ENCODE measurements at regions not wholly inside any gene's neighbourhood (a gene's known extent, or its start where the extent isn't known, plus 50 kb on each side); places are given as distances from the start of the nearest gene placed in this dataset.

GRCh38 chr10:8269976-8270375 lies 215.5 kb downstream of the GATA3 start:
- Mint-ChIP-seq H3K36me3 (ENCODE audit: unreplicated experiment) (no peaks in the 10 kb centered on the region), H3K27ac (ENCODE audit: unreplicated experiment) (no peak overlapping the region), H3K4me1 (ENCODE audit: low read depth, unreplicated experiment) (peaks cover 3% of the 10 kb centered on the region), H3K4me3 (ENCODE audit: unreplicated experiment) (no peak overlapping the region), H3K9me3 (ENCODE audit: unreplicated experiment) (peaks cover 5% of the 10 kb centered on the region), H3K27me3 (ENCODE audit: unreplicated experiment) (no peaks in the 10 kb centered on the region)
- no peak for TF ChIP-seq CTCF (IDR thresholded peaks at IDR 0.05; ENCODE audit: partially characterized antibody, unreplicated experiment)
- no peak for DNase-seq

DNA sequence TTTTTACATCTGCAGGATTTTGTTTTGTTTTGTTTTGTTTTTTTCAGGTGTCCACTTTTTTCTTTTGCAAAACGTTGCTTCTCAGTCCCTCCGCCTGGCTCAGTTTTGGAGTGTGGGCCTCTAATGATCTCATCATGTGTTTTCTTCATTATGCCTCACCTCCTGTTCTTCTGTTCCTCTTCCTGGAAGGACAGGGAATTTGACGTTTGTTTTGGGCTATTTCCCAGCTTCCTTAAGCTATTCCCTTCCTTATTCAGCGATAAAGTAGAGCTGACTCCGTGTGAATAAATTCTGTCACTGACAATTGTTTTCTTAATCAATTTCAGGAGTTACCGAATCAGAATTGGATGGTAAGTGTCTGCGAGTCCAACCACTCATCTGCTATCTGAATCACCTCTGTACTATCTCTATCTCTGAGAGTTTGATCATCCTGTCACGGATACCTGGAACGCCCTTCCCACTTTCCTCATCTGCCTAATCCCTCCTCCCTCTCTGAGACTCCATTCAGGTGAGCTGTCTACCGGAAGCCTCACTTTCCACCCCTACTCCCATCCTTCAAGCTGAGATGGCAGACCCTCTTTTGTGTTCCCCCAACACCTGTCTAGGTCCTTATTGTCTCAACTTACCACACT lies 218.4 kb downstream of the GATA3 start:
- no peak for DNase-seq
- no peak overlapping the region for H3K27ac Mint-ChIP-seq (ENCODE audit: unreplicated experiment)
- H3K4me3 Mint-ChIP-seq (ENCODE audit: unreplicated experiment) = no peak overlapping the region
- H3K9me3 Mint-ChIP-seq (ENCODE audit: unreplicated experiment) = peaks cover 5% of the 10 kb centered on the region
- no peaks in the 10 kb centered on the region for H3K36me3 Mint-ChIP-seq (ENCODE audit: unreplicated experiment)
- no peaks in the 10 kb centered on the region for H3K27me3 Mint-ChIP-seq (ENCODE audit: unreplicated experiment)
- H3K4me1 Mint-ChIP-seq (ENCODE audit: low read depth, unreplicated experiment) = peaks cover 11% of the 10 kb centered on the region
- no peak for TF ChIP-seq CTCF (IDR thresholded peaks at IDR 0.05; ENCODE audit: partially characterized antibody, unreplicated experiment)

DNA sequence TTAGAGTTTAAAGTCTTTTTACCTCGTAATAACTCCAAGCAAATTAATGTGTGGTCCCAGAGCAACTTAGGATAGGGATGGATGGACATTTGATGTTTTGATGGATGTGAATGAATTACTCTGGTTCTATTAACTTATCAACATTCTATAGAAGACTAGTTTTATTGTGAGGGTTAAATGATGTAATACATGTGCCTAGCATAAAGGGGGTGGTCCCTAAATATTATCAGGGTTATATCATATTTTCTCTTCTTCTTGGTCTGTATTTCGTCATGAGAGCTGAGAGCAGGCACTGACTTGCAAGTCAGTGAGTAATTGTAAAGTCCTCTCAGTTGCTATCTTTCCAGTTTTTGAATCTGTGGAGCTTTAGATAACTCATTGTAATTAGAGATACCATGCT lies 219.3 kb downstream of the GATA3 start:
- peaks cover 5% of the 10 kb centered on the region for H3K9me3 Mint-ChIP-seq (ENCODE audit: unreplicated experiment)
- no peaks in the 10 kb centered on the region for H3K36me3 Mint-ChIP-seq (ENCODE audit: unreplicated experiment)
- no peaks in the 10 kb centered on the region for H3K27me3 Mint-ChIP-seq (ENCODE audit: unreplicated experiment)
- H3K4me3 Mint-ChIP-seq (ENCODE audit: unreplicated experiment) = no peak overlapping the region
- H3K27ac Mint-ChIP-seq (ENCODE audit: unreplicated experiment) = no peak overlapping the region
- peaks cover 11% of the 10 kb centered on the region for H3K4me1 Mint-ChIP-seq (ENCODE audit: low read depth, unreplicated experiment)
- TF ChIP-seq CTCF (IDR thresholded peaks at IDR 0.05; ENCODE audit: partially characterized antibody, unreplicated experiment) = no peak
- DNase-seq = no peak

DNA sequence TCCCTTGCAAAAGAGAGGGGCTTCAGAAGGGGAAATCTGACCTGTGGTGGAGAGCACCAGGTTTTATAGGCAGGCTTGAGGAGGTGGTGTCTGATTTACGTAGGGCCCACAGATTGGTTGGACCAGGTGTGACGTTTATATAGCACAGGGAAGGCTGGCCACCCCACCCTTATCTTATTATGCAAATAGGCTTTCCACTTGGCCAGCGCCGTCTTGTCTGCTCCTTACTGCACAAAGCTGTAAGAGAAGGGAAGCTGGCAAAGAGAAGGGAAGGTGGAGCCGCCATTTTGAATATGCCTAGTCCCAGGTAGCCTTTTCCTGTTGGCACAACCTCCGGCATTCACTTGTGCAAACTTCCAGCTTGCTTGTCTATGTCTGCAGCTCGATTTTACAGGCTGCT lies 221.4 kb downstream of the GATA3 start:
- Mint-ChIP-seq H3K9me3 (ENCODE audit: unreplicated experiment) (peaks cover 5% of the 10 kb centered on the region), H3K36me3 (ENCODE audit: unreplicated experiment) (no peaks in the 10 kb centered on the region), H3K4me1 (ENCODE audit: low read depth, unreplicated experiment) (peaks cover 11% of the 10 kb centered on the region), H3K4me3 (ENCODE audit: unreplicated experiment) (no peak overlapping the region), H3K27ac (ENCODE audit: unreplicated experiment) (no peak overlapping the region), H3K27me3 (ENCODE audit: unreplicated experiment) (no peaks in the 10 kb centered on the region)
- no peak for DNase-seq
- no peak for TF ChIP-seq CTCF (IDR thresholded peaks at IDR 0.05; ENCODE audit: partially characterized antibody, unreplicated experiment)

DNA sequence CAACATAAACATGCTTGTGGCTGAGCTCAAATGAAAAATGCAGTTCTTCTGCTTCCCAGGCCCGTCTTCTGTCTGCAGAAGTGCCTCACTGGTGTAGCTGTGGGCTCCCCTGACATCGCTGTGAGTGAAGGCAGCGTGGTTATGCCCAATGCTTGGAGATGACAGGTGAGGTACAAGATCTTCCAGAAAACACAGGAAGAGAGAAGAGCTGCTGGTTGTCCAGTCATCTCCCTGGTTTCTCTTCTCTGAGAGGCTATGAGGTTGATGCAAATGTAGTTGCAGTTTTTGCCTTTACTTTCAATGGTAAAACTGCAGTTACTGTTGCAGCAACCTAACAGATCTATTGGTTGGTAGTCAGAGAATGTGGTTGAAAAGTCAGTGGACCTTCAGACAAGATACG lies 223.6 kb downstream of the GATA3 start:
- Mint-ChIP-seq H3K4me3 (ENCODE audit: unreplicated experiment) (no peak overlapping the region), H3K27ac (ENCODE audit: unreplicated experiment) (no peak overlapping the region), H3K36me3 (ENCODE audit: unreplicated experiment) (no peaks in the 10 kb centered on the region), H3K4me1 (ENCODE audit: low read depth, unreplicated experiment) (peaks cover 11% of the 10 kb centered on the region), H3K9me3 (ENCODE audit: unreplicated experiment) (peaks cover 5% of the 10 kb centered on the region), H3K27me3 (ENCODE audit: unreplicated experiment) (peaks cover 2% of the 10 kb centered on the region)
- DNase-seq = no peak
- TF ChIP-seq CTCF (IDR thresholded peaks at IDR 0.05; ENCODE audit: partially characterized antibody, unreplicated experiment) = no peak
